K562 (cell line): ENCODE measurements at regions not wholly inside any gene's neighbourhood (a gene's known extent, or its start where the extent isn't known, plus 50 kb on each side); places are given as distances from the start of the nearest gene placed in this dataset.

Source experiments
- ATAC-seq: fragments of 200-7000 bp; cut with Tn5 transposase; 3 replicates; pipeline ENCODE4 v1.9.1; 2020; ENCODE audit warnings: moderate library complexity
- BruUV-seq: library from RNA; stranded (reverse); fragments of 400-500 nt; replicated peaks from 2 replicates; lab custom pipeline; 2021; lab: Mats Ljungman, UMichigan
- CTCF ChIA-PET: fragments of 300-600 bp; formaldehyde crosslinking; extraction: SDS; loops from one replicate; lab custom pipeline; 2021; ENCODE audit warnings: low intra/inter-chr PET ratio; lab: Yijun Ruan, JAX
- POLR2A ChIA-PET: fragments of 300-600, 350-650 bp; sonication (Branson Sonifier 250); formaldehyde crosslinking; extraction: SDS; loops from one replicate; lab custom pipeline; 2021; ENCODE audit warnings: antibody characterized with exemption, inconsistent platforms; lab: Yijun Ruan, JAX
- DNase-seq, 4 experiments: peaks; one replicate each; pipeline versions ENCODE4 v3.0.0 to v3.0.0-alpha.2; 2011 to 2018; ENCODE audit warnings: low spot score in 3 of 4, mixed read lengths in 3 of 4; ENCODE audit errors: extremely low read depth in 1 of 4
- FAIRE-seq: peaks from 2 replicates; lab custom pipeline; 2011; peaks lifted over from hg19 to GRCh38; lab: Jason Lieb, UNC
- H2AFZ ChIP-seq: 2 replicates; pipeline ENCODE4 v1.6.0; 2011; ENCODE audit warnings: low read depth, low read length, control low read depth, inconsistent platforms
- H3K27ac ChIP-seq: fragments of 200-600 bp; 3 replicates; pipeline ENCODE4 v1.8.0; 2011; ENCODE audit warnings: low read depth, mild to moderate bottlenecking, control low read depth, inconsistent platforms, low read length, moderate library complexity, mixed read lengths; ENCODE audit errors: extremely low read depth
- H3K27me3 ChIP-seq, 2 experiments: fragments of 300-600 bp in 1 of 2; 2 replicates in 1 of 2; 3 replicates in 1 of 2; pipeline versions ENCODE4 v1.6.0 to v1.8.0; 2011; ENCODE audit warnings: inconsistent platforms in 2 of 2, low read length in 2 of 2, mild to moderate bottlenecking in 1 of 2, mixed read lengths in 1 of 2, moderate library complexity in 1 of 2; ENCODE audit not compliant: control insufficient read depth in 2 of 2, insufficient read depth in 2 of 2
- H3K36me3 ChIP-seq: fragments of 300-600 bp; 3 replicates; pipeline ENCODE4 v1.8.0; 2011; ENCODE audit warnings: mild to moderate bottlenecking, low read length, inconsistent platforms; ENCODE audit not compliant: control insufficient read depth, insufficient read depth
- H3K4me1 ChIP-seq, 2 experiments: fragments of 200-600 bp in 1 of 2; replicated peaks in 1 of 2; 2 replicates in 1 of 2; 3 replicates in 1 of 2; pipeline versions ENCODE4 v1.5.1 to v1.8.0; 2011; ENCODE audit warnings: inconsistent platforms in 2 of 2, low read length in 2 of 2, mild to moderate bottlenecking in 1 of 2, mixed read lengths in 1 of 2, moderate library complexity in 1 of 2; ENCODE audit not compliant: control insufficient read depth in 2 of 2, insufficient read depth in 2 of 2
- H3K4me2 ChIP-seq: 2 replicates; pipeline ENCODE4 v1.6.1; 2011; ENCODE audit warnings: low read length, control low read depth, inconsistent platforms, mixed read lengths; ENCODE audit not compliant: insufficient read depth
- H3K4me3 ChIP-seq: fragments of 200-600 bp; sonication (generic), shearing (Covaris generic); 2 replicates; pipeline ENCODE4 v1.5.1; 2016; ENCODE audit warnings: control low read depth, inconsistent platforms
- H3K79me2 ChIP-seq: fragments of 200-600 bp; 3 replicates; pipeline ENCODE4 v1.8.0; 2011; ENCODE audit warnings: low read length, inconsistent platforms; ENCODE audit not compliant: control insufficient read depth, insufficient read depth
- H3K9ac ChIP-seq, 2 experiments: 2 replicates each; pipeline versions ENCODE4 v1.6.0 to v1.6.1; 2011; ENCODE audit warnings: low read depth in 2 of 2, low read length in 2 of 2, control low read depth in 1 of 2, inconsistent platforms in 1 of 2, mild to moderate bottlenecking in 1 of 2, mixed read lengths in 1 of 2; ENCODE audit not compliant: insufficient read depth in 1 of 2
- H3K9me1 ChIP-seq: one replicate; pipeline ENCODE4 v1.6.0; 2011; ENCODE audit warnings: inconsistent platforms, mild to moderate bottlenecking, low read length, moderate library complexity; ENCODE audit not compliant: control insufficient read depth, insufficient read depth
- H3K9me3 ChIP-seq: replicated peaks from 2 replicates; pipeline ENCODE4 v1.5.1; 2011; ENCODE audit warnings: low read depth, low read length, inconsistent platforms; ENCODE audit not compliant: control insufficient read depth, insufficient read depth
- H4K20me1 ChIP-seq: replicated peaks from 2 replicates; pipeline ENCODE4 v1.6.1; 2011; ENCODE audit warnings: low read length, inconsistent platforms, mixed read lengths; ENCODE audit not compliant: control insufficient read depth, insufficient read depth
- ADNP ChIP-seq: fragments of 200-800 bp; sonication (Bioruptor generic); IDR thresholded peaks from 2 replicates; pipeline ENCODE4 v1.6.1; 2016; ENCODE audit warnings: missing genetic modification characterization, missing compliant biosample characterization
- BCOR ChIP-seq: fragments of 450-650 bp; IDR thresholded peaks from 2 replicates; pipeline ENCODE4 v1.6.1; 2016
- CHD4 ChIP-seq: fragments of 200-600 bp; sonication (generic); IDR thresholded peaks from 3 replicates; pipeline ENCODE4 v1.6.1; 2012; ENCODE audit warnings: low read depth, mild to moderate bottlenecking, mixed read lengths, low read length, inconsistent platforms; ENCODE audit not compliant: insufficient read depth, insufficient replicate concordance, poor library complexity, severe bottlenecking
- HNRNPH1 ChIP-seq: fragments of 200-400 bp; formaldehyde crosslinking; optimal IDR thresholded peaks from 2 replicates; pipeline ENCODE3; 2017; ENCODE audit warnings: low read depth, mild to moderate bottlenecking, low read length, moderate library complexity
- ILF3 ChIP-seq: fragments of 450-650 bp; IDR thresholded peaks from 2 replicates; pipeline ENCODE4 v1.6.1; 2018; ENCODE audit warnings: antibody characterized with exemption, mild to moderate bottlenecking, moderate library complexity, borderline replicate concordance
- KDM1A ChIP-seq, 2 experiments: fragments of 450-650 bp; IDR thresholded peaks; 2 replicates each; pipeline ENCODE4 v1.6.1; 2016; ENCODE audit warnings: mild to moderate bottlenecking in 2 of 2
- NR2C1 ChIP-seq, 2 experiments: fragments of 450-650 bp; IDR thresholded peaks; 2 replicates each; pipeline ENCODE4 v1.6.1; 2017; ENCODE audit warnings: mild to moderate bottlenecking in 2 of 2, antibody characterized with exemption in 1 of 2, inconsistent platforms in 1 of 2, missing compliant biosample characterization in 1 of 2, missing genetic modification characterization in 1 of 2
- RBM15 ChIP-seq: fragments of 200-400 bp; formaldehyde crosslinking; IDR thresholded peaks from 2 replicates; pipeline ENCODE4 v1.6.1; 2018; ENCODE audit warnings: mild to moderate bottlenecking, low read length, moderate library complexity; ENCODE audit not compliant: insufficient read depth
- SMARCA5 ChIP-seq: fragments of 450-650 bp; IDR thresholded peaks from 2 replicates; pipeline ENCODE4 v1.6.1; 2016
- SMARCB1 ChIP-seq: IDR thresholded peaks from 2 replicates; pipeline ENCODE4 v1.6.1; 2011; ENCODE audit warnings: improper control_type of control experiment, low read depth; ENCODE audit not compliant: insufficient read length
- TBL1XR1 ChIP-seq, 2 experiments: IDR thresholded peaks; 2 replicates each; pipeline ENCODE4 v1.6.1; 2012; ENCODE audit warnings: improper control_type of control experiment in 2 of 2, low read length in 2 of 2, mild to moderate bottlenecking in 1 of 2
- ZFP36 ChIP-seq: fragments of 150-350 bp; IDR thresholded peaks from 2 replicates; pipeline ENCODE4 v1.6.1; 2018; ENCODE audit warnings: low read length, low read depth; ENCODE audit not compliant: partially characterized antibody
- ZNF695 ChIP-seq: fragments of 450-650 bp; formaldehyde crosslinking; IDR thresholded peaks from 2 replicates; pipeline ENCODE4 v1.4.0; 2020; ENCODE audit warnings: mild to moderate bottlenecking, moderate library complexity
- WGBS: fragments of 100-300 bp; shearing (Covaris generic); methylation state at CpG from one replicate; pipeline ENCODE4 v1.1.6; 2016; ENCODE audit warnings: low coverage, mixed read lengths; ENCODE audit not compliant: insufficient coverage; ENCODE audit errors: missing lambda C conversion rate; 5-methylcytosine and 5-hydroxymethylcytosine counted together
- in situ Hi-C: fragments of 300-500 bp; cut with MboI; formaldehyde crosslinking; loops from 4 replicates; pipeline ENCODE4 v1.15.0; 2018; ENCODE audit warnings: inconsistent platforms, mixed read lengths
- intact Hi-C: fragments of 100-400 bp; cut with micrococcal nuclease; formaldehyde crosslinking; loops from 2 replicates; pipeline ENCODE4 v1.14.2; 2022
- TF ChIP-seq, protein P1 (sequence below): fragments of 250-450 bp; sonication (Bioruptor Pico); IDR thresholded peaks from 2 replicates; pipeline ENCODE4 v1.6.1; 2021; ENCODE audit warnings: mild to moderate bottlenecking

DNA sequence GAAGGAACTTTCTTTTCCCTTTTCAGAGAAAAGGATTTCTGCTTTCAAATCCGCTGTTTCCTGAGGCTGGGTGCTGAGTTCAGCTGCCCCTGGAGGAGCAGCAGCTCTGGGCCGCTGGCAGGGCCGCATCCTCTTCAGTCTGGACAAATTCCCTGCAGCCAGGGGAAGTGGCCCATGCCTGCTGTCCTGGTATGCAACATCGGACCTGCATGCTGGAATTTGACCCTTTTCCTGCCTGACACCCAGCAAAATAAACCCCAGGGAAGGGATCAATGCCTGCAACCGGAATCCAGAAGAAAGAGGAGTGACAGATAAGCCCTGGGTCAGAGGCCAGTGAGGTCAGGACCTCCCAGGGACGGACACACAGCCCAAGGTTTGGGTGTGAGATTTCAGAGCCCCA, 54.1 kb upstream of the LINC01488 start:
- FAIRE-seq (no peak), DNase-seq (no peak), ATAC-seq (no peak; the same call in 2 of the 3 replicates)
- Histone ChIP-seq H3K27ac (no peak overlapping the region), H2AFZ (peak overlapping the region; percentile 36; the same call in 1 of the 2 replicates), H3K9ac (peak overlapping the region in 1 of 2 experiments; percentile 21; a peak in 1 of 4 replicates), H3K4me1 (peaks cover 0 to 16% of the 10 kb centered on the region in 2 experiments; a peak in 4 of 5 replicates), H3K9me1 (no peaks in the 10 kb centered on the region), H3K4me2 (no peak overlapping the region), H3K4me3 (no peak overlapping the region), H4K20me1 (no peaks in the 10 kb centered on the region), H3K36me3 (no peaks in the 10 kb centered on the region), H3K9me3 (peaks cover 12% of the 10 kb centered on the region), H3K79me2 (no peaks in the 10 kb centered on the region)
- POLR2A ChIA-PET = no interaction called here
- BruUV-seq = no TSS peak
- in situ Hi-C loops = no loop called here
- intact Hi-C loops = no loop called here
- WGBS = 16% methylated on average over 6 of the region's 6 CpGs
- CTCF ChIA-PET = no interaction called here
- TF ChIP-seq NR2C1 (IDR thresholded peaks at IDR 0.05) = 0 out of 2 replicates have a peak, but pooled peaks have one; percentile 12
- TF ChIP-seq NR2C1 (tag; IDR thresholded peaks at IDR 0.05) = no peak
- no peak for TF ChIP-seq HNRNPH1
- TF ChIP-seq, all 486 proteins: peak for 1
- H3K27me3 ChIP-seq = no peaks in the 10 kb centered on the region

DNA sequence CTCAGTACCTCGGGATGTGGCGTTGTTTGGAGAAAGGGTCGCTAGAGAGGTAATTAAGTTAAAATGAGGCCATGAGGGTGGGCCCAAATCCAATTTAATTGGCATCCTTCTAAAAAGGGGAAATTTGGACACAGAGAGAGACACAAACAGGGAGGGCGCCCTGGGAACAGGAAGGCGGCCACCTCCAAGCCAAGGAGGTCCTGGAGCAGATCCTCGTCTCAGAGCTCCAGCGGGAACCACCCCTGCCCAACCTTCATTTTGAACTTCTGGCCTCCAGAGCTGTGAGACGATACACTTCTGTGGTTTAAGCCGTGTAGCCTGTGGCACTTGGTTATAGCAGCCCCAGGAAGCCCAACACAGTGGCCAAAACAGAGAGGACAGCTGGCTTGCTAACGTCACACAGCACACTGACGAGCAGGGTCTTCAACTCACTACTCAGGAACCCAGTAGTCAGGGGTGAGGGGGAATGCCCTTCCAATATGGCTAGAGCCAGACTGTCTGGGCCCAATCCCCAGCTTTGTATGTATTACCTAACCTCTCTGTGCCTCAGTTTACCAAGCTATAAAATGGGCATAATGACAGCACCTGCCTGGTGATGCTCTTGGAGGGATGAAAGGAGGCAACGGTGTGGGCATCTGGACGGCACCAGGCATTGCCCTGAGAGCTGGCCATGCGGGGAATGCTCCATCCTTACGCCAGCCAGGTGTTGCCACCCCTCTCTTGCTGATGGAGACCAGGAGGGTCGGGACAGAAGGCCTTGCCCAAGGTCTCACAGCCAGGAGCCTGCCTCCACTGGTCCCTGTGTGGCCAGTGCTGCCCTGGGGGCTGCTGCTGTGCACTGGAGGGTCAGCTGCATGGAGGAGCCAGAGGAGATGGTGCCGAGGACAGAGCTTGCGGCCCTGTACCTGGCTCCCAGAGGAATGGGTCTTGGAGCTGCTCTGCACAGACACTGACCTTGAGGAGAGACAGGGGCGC, 53.3 kb upstream of the LINC01488 start:
- Histone ChIP-seq H4K20me1 (no peaks in the 10 kb centered on the region), H3K4me2 (no peak overlapping the region), H3K4me1 (peaks cover 0 to 17% of the 10 kb centered on the region in 2 experiments; a peak in 4 of 5 replicates), H3K36me3 (no peaks in the 10 kb centered on the region), H2AFZ (no peak overlapping the region), H3K27ac (no peak overlapping the region), H3K4me3 (no peak overlapping the region), H3K9ac (no peak overlapping the region), H3K27me3 (no peaks in the 10 kb centered on the region), H3K79me2 (no peaks in the 10 kb centered on the region), H3K9me1 (no peaks in the 10 kb centered on the region), H3K9me3 (peaks cover 12% of the 10 kb centered on the region)
- DNase-seq (no peak), ATAC-seq (no peak), FAIRE-seq (no peak)
- in situ Hi-C loops = no loop called here
- WGBS = 56% methylated on average over 15 of the region's 19 CpGs
- intact Hi-C loops = no loop called here
- POLR2A ChIA-PET = interaction anchor here (1.1 kb wide), 2 partner anchors 12 to 39 kb away, joined by 3 read pairs; no protein-coding TSS in a partner anchor
- BruUV-seq = no TSS peak
- CTCF ChIA-PET = interaction anchor here (0.6 kb wide), 1 partner anchor 449 kb away, joined by 4 read pairs; no protein-coding TSS in a partner anchor
- peak; percentile 67; the same call in 1 of the 2 replicates for TF ChIP-seq SMARCA5
- TF ChIP-seq ILF3 = no peak
- peak; percentile 73 for TF ChIP-seq CHD4
- TF ChIP-seq TBL1XR1 (IDR thresholded peaks at IDR 0.05; ENCODE audit: low read length in 2 of 2) = no peak
- TF ChIP-seq ZNF695 (CRISPR knock-in tag) = no peak
- TF ChIP-seq BCOR = peak; percentile 96
- TF ChIP-seq ZFP36 = peak; percentile 42
- peak; percentile 59; the same call in 1 of the 2 replicates for TF ChIP-seq ADNP
- TF ChIP-seq, protein P1, sequence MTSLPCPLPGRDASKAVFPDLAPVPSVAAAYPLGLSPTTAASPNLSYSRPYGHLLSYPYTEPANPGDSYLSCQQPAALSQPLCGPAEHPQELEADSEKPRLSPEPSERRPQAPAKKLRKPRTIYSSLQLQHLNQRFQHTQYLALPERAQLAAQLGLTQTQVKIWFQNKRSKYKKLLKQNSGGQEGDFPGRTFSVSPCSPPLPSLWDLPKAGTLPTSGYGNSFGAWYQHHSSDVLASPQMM (CRISPR knock-in tag) = no peak
- peak; percentile 54 to 80; a peak in 3 of 4 replicates for TF ChIP-seq KDM1A (IDR thresholded peaks at IDR 0.05)
- TF ChIP-seq SMARCB1 = no peak
- TF ChIP-seq RBM15 = no peak
